ENCODE measurements at regions not wholly inside any gene's neighbourhood (a gene's known extent, or its start where the extent isn't known, plus 50 kb on each side); places are given as distances from the start of the nearest gene placed in this dataset.
"Not testable (repeated sequence)": the region's sequence is repeated elsewhere in the genome, so short reads cannot be mapped to it uniquely, and the experiment has no call there.

DNA sequence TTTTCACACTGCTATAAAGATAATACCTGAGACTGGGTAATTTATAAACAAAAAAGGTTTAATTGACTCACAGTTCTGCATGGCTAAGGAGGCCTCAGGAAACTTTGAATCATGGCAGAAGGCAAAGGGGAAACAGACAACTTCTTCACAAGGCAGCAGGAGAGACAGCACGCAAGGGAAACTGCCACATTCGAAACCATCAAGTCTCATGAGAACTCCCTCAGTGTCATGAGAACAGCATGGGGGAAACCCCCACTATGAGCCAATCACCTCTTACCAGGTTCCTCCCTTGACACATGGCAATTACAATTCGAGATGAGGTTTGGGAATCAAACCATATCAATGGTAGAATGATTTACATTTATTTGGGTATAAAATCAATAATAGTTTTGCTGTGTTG lies 558.5 kb downstream of the TMTC2 start:
- POLR2A ChIA-PET: no interaction called here
- intact Hi-C loops (cut with micrococcal nuclease): no loop called here
- no peak for TF ChIP-seq CTCF (IDR thresholded peaks at IDR 0.05; ENCODE audit: unreplicated experiment)
- no peaks in the 10 kb centered on the region for H3K36me3 Mint-ChIP-seq (ENCODE audit: insufficient read depth, unreplicated experiment)
- no peak overlapping the region for H3K27ac Mint-ChIP-seq (ENCODE audit: low read depth, unreplicated experiment)
- BruUV-seq (replicated peaks): no TSS peak
- H3K9me3 Mint-ChIP-seq (ENCODE audit: unreplicated experiment): peaks cover 8% of the 10 kb centered on the region
- DNase-seq (ENCODE audit: unreplicated experiment): no peak
- no peaks in the 10 kb centered on the region for H3K4me1 Mint-ChIP-seq (ENCODE audit: insufficient read depth, unreplicated experiment)
- CTCF ChIA-PET: no interaction called here
- H3K4me3 Mint-ChIP-seq (ENCODE audit: unreplicated experiment): no peak overlapping the region
- no peaks in the 10 kb centered on the region for H3K27me3 Mint-ChIP-seq (ENCODE audit: insufficient read depth, unreplicated experiment)

DNA sequence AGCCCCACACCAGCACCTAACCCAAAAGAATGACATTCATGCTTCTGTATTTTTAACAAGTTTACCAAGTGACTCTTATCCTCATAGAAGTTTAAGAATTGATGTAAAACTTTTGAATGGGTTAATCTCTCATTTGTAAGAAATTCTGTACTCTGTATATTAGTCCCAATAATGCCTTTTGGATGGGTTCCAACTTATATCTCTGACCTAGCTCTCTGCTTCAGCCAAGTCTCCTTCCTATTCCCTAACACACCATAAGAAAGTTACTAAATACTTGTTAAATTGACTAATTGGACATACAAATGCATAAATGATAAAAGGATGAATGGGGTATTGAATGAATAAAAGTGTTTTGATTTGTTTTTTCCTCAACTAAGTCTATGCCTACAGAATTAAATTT lies 557.3 kb downstream of the TMTC2 start:
- CTCF ChIA-PET: interaction anchor here (0.6 kb wide), 1 partner anchor 202 kb away, joined by 3 read pairs; no protein-coding TSS in a partner anchor
- no peaks in the 10 kb centered on the region for H3K4me1 Mint-ChIP-seq (ENCODE audit: insufficient read depth, unreplicated experiment)
- peaks cover 8% of the 10 kb centered on the region for H3K9me3 Mint-ChIP-seq (ENCODE audit: unreplicated experiment)
- intact Hi-C loops (cut with micrococcal nuclease): no loop called here
- no peaks in the 10 kb centered on the region for H3K27me3 Mint-ChIP-seq (ENCODE audit: insufficient read depth, unreplicated experiment)
- no peak for TF ChIP-seq CTCF (IDR thresholded peaks at IDR 0.05; ENCODE audit: unreplicated experiment)
- no peak for DNase-seq (ENCODE audit: unreplicated experiment)
- POLR2A ChIA-PET: no interaction called here
- BruUV-seq (replicated peaks): no TSS peak
- H3K36me3 Mint-ChIP-seq (ENCODE audit: insufficient read depth, unreplicated experiment): no peaks in the 10 kb centered on the region
- no peak overlapping the region for H3K27ac Mint-ChIP-seq (ENCODE audit: low read depth, unreplicated experiment)
- H3K4me3 Mint-ChIP-seq (ENCODE audit: unreplicated experiment): no peak overlapping the region

GRCh38 chr12:83233987-83234386 lies 547.3 kb downstream of the TMTC2 start:
- POLR2A ChIA-PET; H3K9me3 Mint-ChIP-seq (ENCODE audit: unreplicated experiment); BruUV-seq (replicated peaks); H3K4me1 Mint-ChIP-seq (ENCODE audit: insufficient read depth, unreplicated experiment); H3K36me3 Mint-ChIP-seq (ENCODE audit: insufficient read depth, unreplicated experiment); H3K27me3 Mint-ChIP-seq (ENCODE audit: insufficient read depth, unreplicated experiment); H3K4me3 Mint-ChIP-seq (ENCODE audit: unreplicated experiment); intact Hi-C loops (cut with micrococcal nuclease); H3K27ac Mint-ChIP-seq (ENCODE audit: low read depth, unreplicated experiment); DNase-seq (ENCODE audit: unreplicated experiment): not testable (repeated sequence)
- CTCF ChIA-PET: interaction anchor here (0.6 kb wide), 1 partner anchor 20 kb away, joined by 4 read pairs; no protein-coding TSS in a partner anchor

DNA sequence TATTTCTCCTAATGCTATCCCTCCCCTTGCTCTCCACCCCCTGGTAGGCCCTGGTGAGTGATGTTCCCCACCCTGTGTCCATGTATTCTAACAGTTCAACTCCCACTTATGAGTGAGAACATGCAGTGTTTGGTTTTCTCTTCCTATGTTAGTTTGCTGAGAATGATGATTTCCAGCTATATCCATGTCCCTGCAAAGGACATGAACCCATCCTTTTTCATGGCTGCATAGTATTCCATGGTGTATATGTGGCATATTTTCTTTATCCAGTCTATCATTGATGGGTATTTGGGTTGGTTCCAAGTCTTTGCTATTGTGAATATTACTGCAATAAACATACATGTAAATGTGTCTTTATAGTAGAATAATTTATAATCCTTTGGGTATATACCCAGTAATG lies 540.3 kb downstream of the TMTC2 start:
- H3K27me3 Mint-ChIP-seq (ENCODE audit: insufficient read depth, unreplicated experiment); H3K27ac Mint-ChIP-seq (ENCODE audit: low read depth, unreplicated experiment); CTCF ChIA-PET; intact Hi-C loops (cut with micrococcal nuclease); H3K9me3 Mint-ChIP-seq (ENCODE audit: unreplicated experiment); BruUV-seq (replicated peaks); POLR2A ChIA-PET; DNase-seq (ENCODE audit: unreplicated experiment); H3K4me1 Mint-ChIP-seq (ENCODE audit: insufficient read depth, unreplicated experiment); H3K36me3 Mint-ChIP-seq (ENCODE audit: insufficient read depth, unreplicated experiment); H3K4me3 Mint-ChIP-seq (ENCODE audit: unreplicated experiment): not testable (repeated sequence)

GRCh38 chr12:83225806-83226205 lies 539.1 kb downstream of the TMTC2 start:
- DNase-seq (ENCODE audit: unreplicated experiment): no peak
- no peaks in the 10 kb centered on the region for H3K36me3 Mint-ChIP-seq (ENCODE audit: insufficient read depth, unreplicated experiment)
- no peaks in the 10 kb centered on the region for H3K27me3 Mint-ChIP-seq (ENCODE audit: insufficient read depth, unreplicated experiment)
- POLR2A ChIA-PET: no interaction called here
- CTCF ChIA-PET: no interaction called here
- H3K4me3 Mint-ChIP-seq (ENCODE audit: unreplicated experiment): no peak overlapping the region
- intact Hi-C loops (cut with micrococcal nuclease): no loop called here
- no TSS peak for BruUV-seq (replicated peaks)
- no peaks in the 10 kb centered on the region for H3K4me1 Mint-ChIP-seq (ENCODE audit: insufficient read depth, unreplicated experiment)
- H3K27ac Mint-ChIP-seq (ENCODE audit: low read depth, unreplicated experiment): no peak overlapping the region
- no peak for TF ChIP-seq CTCF (IDR thresholded peaks at IDR 0.05; ENCODE audit: unreplicated experiment)
- no peaks in the 10 kb centered on the region for H3K9me3 Mint-ChIP-seq (ENCODE audit: unreplicated experiment)

Measured in MCF 10A (cell line).